HG02610 (cell line): ENCODE measurements at regions not wholly inside any gene's neighbourhood (a gene's known extent, or its start where the extent isn't known, plus 50 kb on each side); places are given as distances from the start of the nearest gene placed in this dataset.

Source experiments
- ATAC-seq: cut with Tn5 transposase; IDR thresholded peaks from one replicate; pipeline ENCODE4 v1.9.1; 2021; ENCODE audit warnings: mild to moderate bottlenecking, moderate library complexity; ENCODE audit not compliant: unreplicated experiment

- ATAC-seq: no peak
These were observed 66.7 kb downstream of the BARHL2 start for GRCh38 chr1:90650401-90650800.

DNA sequence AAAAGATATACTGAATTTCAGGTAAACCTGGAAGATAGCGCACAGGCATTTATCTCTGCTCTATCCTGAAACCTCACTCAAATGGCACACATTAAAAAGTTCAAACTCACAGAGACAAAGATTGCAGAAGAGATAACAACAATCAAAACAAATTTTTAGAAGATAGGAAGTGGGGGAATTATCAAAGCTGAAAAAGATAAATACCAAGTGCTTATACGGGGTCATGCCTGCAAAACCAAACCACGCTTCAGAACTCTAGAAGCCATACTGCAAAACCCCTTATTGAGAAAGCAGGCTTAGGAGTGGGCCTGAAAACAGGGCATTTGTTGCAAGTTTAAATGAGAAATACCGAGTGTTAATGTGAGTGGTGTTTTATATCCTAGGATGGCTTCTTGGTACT lies 76.8 kb downstream of the BARHL2 start:
- no peak for ATAC-seq

- ATAC-seq: no peak
These were observed 94.4 kb downstream of the BARHL2 start for GRCh38 chr1:90622666-90623065.

- no peak for ATAC-seq
These were observed 95.1 kb downstream of the BARHL2 start for GRCh38 chr1:90621986-90622385.

- ATAC-seq: no peak
These were observed 100.7 kb downstream of the BARHL2 start for GRCh38 chr1:90616395-90616794.

- ATAC-seq: no peak
These were observed 102.2 kb downstream of the BARHL2 start for GRCh38 chr1:90614872-90615271.

DNA sequence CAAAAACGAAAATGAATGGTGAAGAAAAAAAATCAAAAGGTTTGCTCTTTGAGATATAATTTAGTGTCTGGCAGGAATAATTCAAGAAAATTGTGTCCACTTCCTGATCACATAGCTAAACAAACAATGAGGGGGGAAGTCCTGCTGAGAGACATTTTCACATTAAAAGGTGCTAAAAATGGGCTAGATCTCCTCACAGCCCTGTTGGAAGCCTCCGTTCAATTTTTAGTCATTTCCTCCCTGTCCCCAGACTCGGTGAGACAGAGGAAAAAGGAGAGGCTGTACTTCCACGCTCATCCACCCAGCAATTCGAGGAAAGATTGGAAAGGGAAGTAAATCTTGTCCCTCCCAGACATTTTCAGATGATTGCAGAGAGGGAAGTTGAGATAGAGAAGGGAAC lies 103.7 kb downstream of the BARHL2 start:
- no peak for ATAC-seq

- no peak for ATAC-seq
These were observed 105.1 kb downstream of the BARHL2 start for GRCh38 chr1:90612033-90612432.

- ATAC-seq: no peak
These were observed 109.4 kb downstream of the BARHL2 start for GRCh38 chr1:90607736-90608135.

GRCh38 chr1:90605070-90605469 lies 112.0 kb downstream of the BARHL2 start:
- ATAC-seq: no peak

- ATAC-seq: no peak
These were observed 123.8 kb downstream of the BARHL2 start for GRCh38 chr1:90593312-90593711.

DNA sequence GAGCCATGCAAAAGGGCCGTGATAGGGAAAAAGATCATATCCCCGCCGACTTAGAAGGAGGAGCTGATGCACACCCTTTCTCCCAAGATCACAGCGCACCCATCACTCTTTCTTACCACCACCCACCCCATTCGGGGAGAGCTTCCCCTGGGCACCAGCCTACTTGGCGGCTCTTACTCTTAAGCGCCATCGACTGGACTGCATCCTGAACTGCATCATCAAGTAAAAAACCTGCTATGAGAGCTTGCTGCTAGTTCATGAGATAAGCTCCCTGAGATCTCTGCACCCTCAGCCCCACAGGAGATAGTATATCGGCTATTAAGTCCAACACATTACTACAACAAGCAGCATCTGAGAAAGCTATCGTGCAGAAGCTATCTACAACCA lies 125.1 kb downstream of the BARHL2 start:
- no peak for ATAC-seq

DNA sequence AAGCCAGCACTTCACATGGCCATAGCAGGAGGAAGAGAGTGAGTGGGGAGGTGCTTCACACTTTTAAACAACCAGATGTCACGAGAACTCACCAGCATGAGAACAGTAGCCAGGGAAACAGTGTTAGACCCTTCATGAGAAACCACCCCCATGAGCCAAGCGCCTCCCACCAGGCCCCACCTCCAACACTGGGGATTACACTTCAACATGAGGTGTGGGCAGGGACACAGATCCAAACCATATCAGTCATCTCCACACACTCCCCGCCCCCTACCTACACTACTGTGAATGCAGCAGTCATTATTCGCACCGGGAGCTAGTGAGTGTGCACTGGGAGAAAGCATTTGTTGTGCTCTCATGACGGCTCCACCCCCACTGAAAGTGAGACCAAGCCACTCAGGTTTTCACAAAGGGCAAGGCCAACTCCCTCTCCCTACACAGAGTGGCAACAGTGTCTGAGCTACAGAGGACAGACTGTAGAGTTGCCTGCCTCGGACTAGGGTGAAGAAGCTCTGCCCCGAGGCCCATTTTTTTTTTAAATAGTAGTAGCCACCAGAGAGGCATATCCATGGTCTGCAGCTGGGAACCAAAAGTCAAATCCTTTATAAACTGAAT lies 125.6 kb downstream of the BARHL2 start:
- no peak for ATAC-seq

- ATAC-seq: no peak
These were observed 136.9 kb downstream of the BARHL2 start for GRCh38 chr1:90580176-90580575.

GRCh38 chr1:90579212-90579802 lies 137.8 kb downstream of the BARHL2 start:
- ATAC-seq: no peak

GRCh38 chr1:90574692-90575370 lies 142.3 kb downstream of the BARHL2 start:
- ATAC-seq: no peak

DNA sequence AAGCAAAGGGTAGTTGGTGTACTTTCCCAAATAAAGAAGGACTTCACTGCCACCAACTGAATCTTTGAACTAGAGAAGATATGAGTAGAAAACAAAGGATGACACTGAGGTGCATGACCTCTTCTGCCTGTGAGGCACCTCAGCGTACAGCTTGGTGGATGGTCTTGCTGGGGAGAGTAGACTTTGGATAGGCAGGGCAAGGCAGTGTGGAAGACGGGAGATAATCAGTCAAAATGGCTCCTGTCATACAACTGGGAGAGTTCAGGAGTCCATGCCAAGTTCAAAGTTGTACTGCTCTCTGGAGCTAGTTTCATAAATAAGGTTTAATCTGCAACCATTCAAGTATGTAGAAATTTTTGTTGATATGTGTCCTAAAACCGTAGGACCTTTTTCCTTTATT lies 143.4 kb downstream of the BARHL2 start:
- ATAC-seq: no peak

GRCh38 chr1:90572446-90572845 lies 144.7 kb downstream of the BARHL2 start:
- ATAC-seq: no peak

DNA sequence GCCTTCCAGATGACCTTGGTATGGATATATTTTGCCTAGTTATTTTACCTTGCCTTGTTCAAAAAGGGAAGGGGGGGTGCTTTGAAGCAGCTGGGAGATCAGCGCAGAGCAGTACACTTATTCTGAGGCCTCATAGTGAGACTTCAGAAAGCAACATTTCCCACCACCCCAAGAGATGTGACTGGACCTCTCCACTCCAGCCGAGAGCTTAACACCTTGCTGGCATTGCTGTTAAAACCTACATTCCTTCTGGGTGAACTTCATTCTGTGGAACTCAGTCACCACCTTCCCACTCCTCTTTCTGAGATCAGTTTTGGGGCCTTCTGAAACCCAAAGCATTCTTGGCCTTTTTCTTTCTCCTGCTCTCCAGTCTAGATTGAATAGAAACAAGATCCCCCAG lies 148.7 kb downstream of the BARHL2 start:
- ATAC-seq: no peak

DNA sequence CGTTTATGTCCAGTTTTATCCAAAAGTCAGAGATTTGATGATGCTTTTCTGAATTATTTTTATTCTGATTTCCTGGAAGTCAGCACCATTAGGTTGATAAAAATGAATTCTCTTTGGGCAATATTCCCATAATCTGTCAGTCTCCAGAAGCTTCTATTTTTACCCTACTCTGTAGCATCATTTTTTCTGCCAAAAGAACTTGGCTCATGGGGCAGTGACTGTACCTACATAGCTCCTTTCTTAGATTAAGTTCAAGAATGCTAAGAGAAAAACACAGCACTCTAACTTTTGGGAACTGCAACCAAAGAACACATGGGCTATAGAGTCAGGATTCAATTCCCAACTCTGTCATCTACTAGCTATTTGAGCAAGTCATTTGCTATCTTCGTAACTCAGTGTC lies 152.9 kb downstream of the BARHL2 start:
- no peak for ATAC-seq

DNA sequence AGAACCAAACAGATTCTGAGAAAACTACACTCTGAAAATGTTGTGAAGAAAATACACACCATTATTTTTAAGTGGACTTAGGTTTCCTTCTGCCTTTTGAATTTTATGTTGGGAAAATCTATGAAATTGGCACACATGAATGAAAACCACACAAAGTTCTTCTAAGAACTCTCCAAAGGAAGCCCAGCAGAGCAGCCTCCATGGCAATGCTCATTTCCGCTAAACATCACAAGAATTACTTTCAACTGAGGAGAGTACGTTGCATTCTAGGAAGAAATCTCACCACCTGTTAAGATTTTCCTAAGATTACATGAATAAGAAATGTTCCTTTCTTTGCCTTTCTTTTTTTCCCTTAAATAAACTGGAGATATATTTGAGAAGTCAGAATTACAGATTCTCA lies 154.2 kb downstream of the BARHL2 start:
- ATAC-seq: no peak

- no peak for ATAC-seq
These were observed 155.2 kb downstream of the BARHL2 start for GRCh38 chr1:90561911-90562310.
